BLaER1 (cell line): ENCODE measurements at regions not wholly inside any gene's neighbourhood (a gene's known extent, or its start where the extent isn't known, plus 50 kb on each side); places are given as distances from the start of the nearest gene placed in this dataset.

Experiments
- H3K27ac ChIP-seq: shearing (Covaris generic); formaldehyde crosslinking; 2 replicates; pipeline ENCODE4 v1.8.1; 2022
- H3K27me3 ChIP-seq: shearing (Covaris generic); formaldehyde crosslinking; 2 replicates; pipeline ENCODE4 v1.8.1; 2022
- H3K36me3 ChIP-seq: shearing (Covaris generic); formaldehyde crosslinking; 2 replicates; pipeline ENCODE4 v1.8.1; 2022
- H3K4me1 ChIP-seq: shearing (Covaris generic); formaldehyde crosslinking; 2 replicates; pipeline ENCODE4 v1.8.1; 2022
- H3K4me2 ChIP-seq: shearing (Covaris generic); formaldehyde crosslinking; 2 replicates; pipeline ENCODE4 v1.8.1; 2022
- H3K4me3 ChIP-seq: shearing (Covaris generic); formaldehyde crosslinking; 2 replicates; pipeline ENCODE4 v1.8.1; 2022
- H3K9ac ChIP-seq: shearing (Covaris generic); formaldehyde crosslinking; 2 replicates; pipeline ENCODE4 v1.8.1; 2022
- H3K9me3 ChIP-seq: shearing (Covaris generic); formaldehyde crosslinking; 2 replicates; pipeline ENCODE4 v1.8.1; 2022
- H4K20me1 ChIP-seq: shearing (Covaris generic); formaldehyde crosslinking; 2 replicates; pipeline ENCODE4 v1.8.1; 2022
- Cebpa-rat ChIP-seq: shearing (Covaris generic); IDR thresholded peaks from 2 replicates; pipeline ENCODE4 v1.8.1; 2022

GRCh38 chr3:168267179-168267578 lies 171.5 kb upstream of the GOLIM4 start:
- Histone ChIP-seq H4K20me1 (no peaks in the 10 kb centered on the region), H3K4me3 (no peak overlapping the region), H3K4me2 (no peak overlapping the region), H3K27ac (no peak overlapping the region), H3K36me3 (no peaks in the 10 kb centered on the region), H3K4me1 (no peaks in the 10 kb centered on the region), H3K9me3 (no peaks in the 10 kb centered on the region), H3K9ac (no peak overlapping the region), H3K27me3 (no peaks in the 10 kb centered on the region)
- no peak for TF ChIP-seq Cebpa-rat

- H3K4me2 ChIP-seq: no peak overlapping the region
- no peaks in the 10 kb centered on the region; the same call in none of the 2 replicates for H3K4me1 ChIP-seq
- no peak overlapping the region for H3K4me3 ChIP-seq
- H3K27me3 ChIP-seq: no peaks in the 10 kb centered on the region
- H3K36me3 ChIP-seq: no peaks in the 10 kb centered on the region
- no peak overlapping the region for H3K9ac ChIP-seq
- no peaks in the 10 kb centered on the region for H3K9me3 ChIP-seq
- no peak overlapping the region for H3K27ac ChIP-seq
- TF ChIP-seq Cebpa-rat: no peak
- H4K20me1 ChIP-seq: no peaks in the 10 kb centered on the region
Measured at GRCh38 chr3:168266335-168266734, 170.6 kb upstream of the GOLIM4 start.

GRCh38 chr3:168262887-168263286 lies 167.2 kb upstream of the GOLIM4 start:
- no peaks in the 10 kb centered on the region for H3K9me3 ChIP-seq
- H3K27me3 ChIP-seq: no peaks in the 10 kb centered on the region
- H3K4me3 ChIP-seq: no peak overlapping the region
- no peak overlapping the region for H3K4me2 ChIP-seq
- TF ChIP-seq Cebpa-rat: no peak
- H4K20me1 ChIP-seq: no peaks in the 10 kb centered on the region
- H3K27ac ChIP-seq: no peak overlapping the region
- no peaks in the 10 kb centered on the region for H3K36me3 ChIP-seq
- H3K4me1 ChIP-seq: no peaks in the 10 kb centered on the region; the same call in none of the 2 replicates
- no peak overlapping the region for H3K9ac ChIP-seq

GRCh38 chr3:168260859-168261258 lies 165.1 kb upstream of the GOLIM4 start:
- no peak overlapping the region for H3K27ac ChIP-seq
- TF ChIP-seq Cebpa-rat: no peak

GRCh38 chr3:168251371-168251770 lies 155.6 kb upstream of the GOLIM4 start:
- H3K27me3 ChIP-seq: no peaks in the 10 kb centered on the region
- peaks cover 18% of the 10 kb centered on the region for H3K9me3 ChIP-seq
- H3K36me3 ChIP-seq: peaks cover 11% of the 10 kb centered on the region; the same call in 1 of the 2 replicates
- H3K9ac ChIP-seq: no peak overlapping the region
- no peak overlapping the region for H3K4me2 ChIP-seq
- no peak for TF ChIP-seq Cebpa-rat
- peaks cover 20% of the 10 kb centered on the region for H3K4me1 ChIP-seq
- no peak overlapping the region for H3K27ac ChIP-seq
- no peaks in the 10 kb centered on the region for H4K20me1 ChIP-seq
- no peak overlapping the region for H3K4me3 ChIP-seq

More at GRCh38 chr3:168260859-168261258, 165.1 kb upstream of the GOLIM4 start:
- Histone ChIP-seq H3K4me1 (no peaks in the 10 kb centered on the region; the same call in none of the 2 replicates), H3K4me2 (no peak overlapping the region), H3K4me3 (no peak overlapping the region), H3K9ac (no peak overlapping the region), H3K27me3 (no peaks in the 10 kb centered on the region), H4K20me1 (no peaks in the 10 kb centered on the region), H3K9me3 (peaks cover 11% of the 10 kb centered on the region), H3K36me3 (peaks cover 1% of the 10 kb centered on the region; the same call in 1 of the 2 replicates)

GRCh38 chr3:168250415-168250861 lies 154.7 kb upstream of the GOLIM4 start:
- H3K9ac ChIP-seq: no peak overlapping the region; the same call in 1 of the 2 replicates
- H3K4me1 ChIP-seq: peaks cover 20% of the 10 kb centered on the region
- peak overlapping the region; percentile 100 for H3K4me2 ChIP-seq
- no peak overlapping the region for H3K27ac ChIP-seq
- no peak for TF ChIP-seq Cebpa-rat
- H3K4me3 ChIP-seq: peak overlapping the region; percentile 78
- H3K27me3 ChIP-seq: no peaks in the 10 kb centered on the region
- H4K20me1 ChIP-seq: no peaks in the 10 kb centered on the region
- H3K9me3 ChIP-seq: peaks cover 9% of the 10 kb centered on the region
- peaks cover 6% of the 10 kb centered on the region; the same call in 1 of the 2 replicates for H3K36me3 ChIP-seq

- Histone ChIP-seq H3K9me3 (peaks cover 2% of the 10 kb centered on the region), H3K4me2 (peak overlapping the region; percentile 100), H3K4me1 (peaks cover 20% of the 10 kb centered on the region), H3K36me3 (no peaks in the 10 kb centered on the region), H3K27ac (no peak overlapping the region; the same call in 1 of the 2 replicates), H3K9ac (peak overlapping the region; percentile 69; the same call in 1 of the 2 replicates), H4K20me1 (no peaks in the 10 kb centered on the region), H3K4me3 (peak overlapping the region; percentile 78), H3K27me3 (no peaks in the 10 kb centered on the region)
- TF ChIP-seq Cebpa-rat: no peak
Measured at GRCh38 chr3:168249550-168250414, 154.1 kb upstream of the GOLIM4 start.

- no peak overlapping the region; the same call in 1 of the 2 replicates for H3K27ac ChIP-seq
- no peak for TF ChIP-seq Cebpa-rat
- no peaks in the 10 kb centered on the region for H3K9me3 ChIP-seq
- no peaks in the 10 kb centered on the region for H4K20me1 ChIP-seq
- H3K4me3 ChIP-seq: peak overlapping the region; percentile 78
- H3K36me3 ChIP-seq: no peaks in the 10 kb centered on the region
- no peaks in the 10 kb centered on the region for H3K27me3 ChIP-seq
- peak overlapping the region; percentile 100 for H3K4me2 ChIP-seq
- H3K9ac ChIP-seq: peak overlapping the region; percentile 69; the same call in 1 of the 2 replicates
- peaks cover 20% of the 10 kb centered on the region for H3K4me1 ChIP-seq
Measured at GRCh38 chr3:168249205-168249549, 153.5 kb upstream of the GOLIM4 start.

- H4K20me1 ChIP-seq: no peaks in the 10 kb centered on the region
- no peak overlapping the region for H3K27ac ChIP-seq
- peak overlapping the region; percentile 78 for H3K4me3 ChIP-seq
- peaks cover 20% of the 10 kb centered on the region for H3K4me1 ChIP-seq
- peak overlapping the region; percentile 69; the same call in 1 of the 2 replicates for H3K9ac ChIP-seq
- no peaks in the 10 kb centered on the region for H3K36me3 ChIP-seq
- TF ChIP-seq Cebpa-rat: no peak
- H3K27me3 ChIP-seq: no peaks in the 10 kb centered on the region
- H3K4me2 ChIP-seq: peak overlapping the region; percentile 100
- no peaks in the 10 kb centered on the region for H3K9me3 ChIP-seq
Measured at GRCh38 chr3:168248383-168249204, 152.9 kb upstream of the GOLIM4 start.
